Stimulated activated CD8-positive, alpha-beta memory T cell treated with anti-CD3 and anti-CD28 coated beads, Interleukin-4, amount 100 ng/mL, for 48 hours (primary cell): ENCODE measurements at regions not wholly inside any gene's neighbourhood (a gene's known extent, or its start where the extent isn't known, plus 50 kb on each side); places are given as distances from the start of the nearest gene placed in this dataset.

ENCODE experiments used
- DNase-seq: peaks from one replicate; pipeline ENCODE4 v3.0.0-alpha.2; 2020

DNA sequence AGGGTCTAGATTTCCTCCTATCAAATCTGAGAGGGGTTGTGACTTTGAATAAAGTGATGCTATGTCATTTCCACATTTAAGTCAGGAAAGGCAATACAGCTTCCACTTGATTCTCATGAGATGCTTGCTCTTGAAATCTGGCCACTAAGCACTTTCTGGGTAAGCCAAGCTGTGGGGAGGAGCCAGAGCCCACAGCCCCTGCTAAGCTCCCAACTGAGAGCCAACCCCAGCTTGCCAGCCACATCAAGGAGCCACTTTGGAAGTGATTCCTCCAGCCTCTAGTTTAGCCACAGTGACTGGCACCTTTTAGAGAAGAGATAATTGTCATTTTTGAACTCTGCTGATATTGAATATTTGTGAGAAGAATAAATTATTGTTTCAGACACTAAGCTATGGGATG, 1441.5 kb upstream of the IGFBP7 start:
- DNase-seq: no peak

DNA sequence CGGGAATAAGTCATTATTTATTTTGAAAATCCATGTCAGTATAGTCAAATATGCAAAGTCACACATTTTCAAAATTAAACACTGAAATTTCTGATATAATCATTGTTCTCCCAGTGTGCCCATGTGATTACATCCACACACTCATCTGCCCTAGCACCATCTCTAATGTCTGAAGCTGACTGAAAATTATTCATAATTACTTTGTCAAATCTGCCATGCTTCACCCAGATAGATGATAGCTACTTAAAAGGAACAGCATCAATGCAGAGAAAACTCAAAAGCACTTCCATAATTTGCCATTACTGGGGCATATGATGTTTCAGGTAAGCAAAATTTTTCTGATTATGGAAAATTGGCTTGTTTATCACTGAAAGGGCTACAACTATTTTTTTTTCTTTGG, 1433.3 kb upstream of the IGFBP7 start:
- no peak for DNase-seq

GRCh38 chr4:58541926-58542325, 1431.7 kb upstream of the IGFBP7 start:
- DNase-seq: no peak

- no peak for DNase-seq
Measured at GRCh38 chr4:58522765-58523382, 1412.7 kb upstream of the IGFBP7 start.

DNA sequence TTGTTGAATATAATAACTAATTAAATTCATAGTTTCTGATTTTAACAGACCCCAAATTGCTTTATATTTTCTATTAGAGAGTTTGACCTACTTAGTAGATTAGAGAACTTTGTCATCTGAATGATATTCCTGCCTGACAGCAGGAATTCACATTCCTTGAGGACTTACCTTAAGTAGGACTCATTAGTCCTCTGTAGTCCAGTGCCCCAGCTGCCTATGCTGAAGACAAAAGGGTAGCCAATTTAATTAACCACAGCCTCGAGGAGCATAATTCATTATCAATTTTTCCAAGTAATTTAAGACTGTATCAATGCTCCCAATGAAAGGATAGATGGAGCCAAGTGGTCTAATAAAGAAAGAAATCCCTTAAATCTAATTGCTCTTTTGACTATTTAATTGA, 1405.0 kb upstream of the IGFBP7 start:
- DNase-seq: no peak

- no peak for DNase-seq
Measured at GRCh38 chr4:58514299-58514698, 1404.1 kb upstream of the IGFBP7 start.

DNA sequence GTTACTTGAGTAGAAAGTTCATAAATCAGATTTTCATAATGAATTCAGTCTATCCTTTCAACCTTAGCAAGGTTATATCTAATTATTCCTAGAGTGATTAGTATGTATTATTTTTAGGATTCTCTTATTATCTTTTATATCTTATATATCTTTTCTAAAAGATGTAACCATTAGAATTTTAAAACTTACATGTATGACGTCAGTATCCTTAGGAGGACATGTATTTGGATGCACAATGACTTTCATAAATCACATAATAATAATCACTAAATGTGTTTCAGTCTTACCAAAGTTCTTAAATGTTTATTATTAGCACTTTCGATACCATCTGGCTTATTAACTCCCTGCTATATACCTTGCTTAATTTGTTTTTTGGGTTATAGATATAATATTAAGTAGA, 1400.5 kb upstream of the IGFBP7 start:
- DNase-seq: no peak

GRCh38 chr4:58507079-58507478, 1396.9 kb upstream of the IGFBP7 start:
- no peak for DNase-seq

- DNase-seq: no peak
Measured at GRCh38 chr4:58502839-58503238, 1392.7 kb upstream of the IGFBP7 start.

DNA sequence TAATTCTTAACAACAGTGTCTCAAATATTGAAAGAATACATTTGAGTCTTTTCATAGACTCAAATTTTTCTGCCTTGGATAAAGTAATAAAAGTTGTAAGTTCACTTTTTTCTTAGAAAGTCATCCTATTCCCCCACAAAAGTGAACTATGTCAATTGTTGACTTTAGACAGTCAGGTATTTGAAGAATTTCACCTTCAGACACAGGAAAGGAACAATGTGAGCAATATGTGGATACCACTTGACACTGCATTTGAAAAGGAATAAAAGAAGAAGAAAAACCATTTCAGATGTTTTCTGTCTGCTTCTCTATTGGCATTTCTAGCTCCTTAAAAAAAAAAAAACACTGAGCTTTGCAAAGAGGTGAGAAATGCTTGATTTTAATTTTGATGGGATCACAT, 1389.0 kb upstream of the IGFBP7 start:
- DNase-seq: no peak

GRCh38 chr4:58491620-58492019, 1381.4 kb upstream of the IGFBP7 start:
- DNase-seq: no peak

GRCh38 chr4:58477950-58478349, 1367.8 kb upstream of the IGFBP7 start:
- DNase-seq: no peak

GRCh38 chr4:58477513-58477912, 1367.3 kb upstream of the IGFBP7 start:
- no peak for DNase-seq

DNA sequence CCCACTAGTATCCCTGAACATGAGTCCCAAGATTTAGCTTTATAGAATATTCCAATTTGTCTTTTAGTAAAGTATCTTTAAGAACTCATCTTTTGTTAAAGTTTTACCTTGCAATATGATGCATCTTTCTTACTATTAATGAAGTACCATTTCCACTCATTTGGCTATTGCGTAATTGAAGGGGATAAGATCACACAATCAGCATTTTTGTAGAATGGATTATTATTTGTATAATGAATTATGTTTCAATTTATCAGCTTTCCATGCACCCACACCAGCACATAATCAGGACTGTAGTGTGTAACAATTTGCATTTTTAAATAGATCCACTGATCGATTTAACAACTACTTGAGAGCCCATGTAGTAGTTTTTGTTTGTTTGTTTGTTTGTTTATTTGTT, 1364.9 kb upstream of the IGFBP7 start:
- DNase-seq: no peak

GRCh38 chr4:58465031-58465430, 1354.8 kb upstream of the IGFBP7 start:
- DNase-seq: no peak

DNA sequence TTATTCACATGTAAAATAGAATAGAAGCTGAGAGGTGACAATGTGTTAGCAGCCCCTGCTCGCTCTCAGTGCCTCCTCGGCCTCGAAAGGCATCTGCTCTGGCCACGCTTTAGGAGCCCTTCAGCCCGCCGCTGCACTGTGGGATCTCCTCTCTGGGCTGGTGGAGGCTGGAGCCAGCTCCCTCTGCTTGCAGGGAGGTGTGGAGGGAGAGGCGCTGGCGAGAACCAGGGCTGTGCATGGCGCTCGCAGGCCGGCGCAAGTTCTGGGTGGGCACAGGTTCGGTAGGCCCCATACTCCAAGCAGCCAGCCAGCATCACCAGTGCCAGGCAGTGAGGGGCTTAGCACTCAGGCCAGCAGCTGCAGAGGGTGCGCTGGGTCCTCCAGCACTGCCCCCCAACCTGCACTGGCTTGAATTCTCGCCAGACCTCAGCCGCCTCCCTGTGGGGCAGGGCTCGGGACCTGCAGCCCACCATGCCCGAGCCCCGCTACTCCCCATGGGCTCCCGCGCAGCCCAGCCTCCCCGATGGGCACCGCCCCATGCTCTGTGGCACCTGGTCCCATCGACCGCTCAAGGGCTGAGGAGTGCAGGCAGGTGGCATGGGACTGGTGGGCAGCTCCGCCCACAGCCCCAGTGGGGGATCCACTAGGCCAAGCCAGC, 1346.7 kb upstream of the IGFBP7 start:
- no peak for DNase-seq

- DNase-seq: no peak
Measured at GRCh38 chr4:58453956-58454355, 1343.8 kb upstream of the IGFBP7 start.

GRCh38 chr4:58451707-58452106, 1341.5 kb upstream of the IGFBP7 start:
- no peak for DNase-seq

- DNase-seq: no peak
Measured at GRCh38 chr4:58435871-58436270, 1325.7 kb upstream of the IGFBP7 start.

DNA sequence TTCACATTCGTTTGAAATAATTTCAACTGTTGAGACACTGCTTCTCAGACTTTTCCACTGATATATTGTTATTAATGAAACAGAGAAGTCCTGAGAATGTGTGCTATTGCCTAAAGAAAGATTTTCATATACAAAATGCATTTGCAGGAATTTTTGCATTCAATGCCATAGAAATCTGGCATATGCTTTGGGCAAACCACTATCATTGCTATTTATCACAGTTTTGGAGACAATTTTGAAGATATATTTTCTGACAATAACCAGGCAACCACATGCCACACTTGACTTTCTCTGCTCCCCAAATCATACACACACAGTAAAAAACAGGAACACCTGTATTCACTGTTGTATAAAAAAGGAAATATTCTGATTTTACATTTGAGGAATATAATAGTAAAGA, 1303.7 kb upstream of the IGFBP7 start:
- DNase-seq: no peak

GRCh38 chr4:58411904-58412303, 1301.7 kb upstream of the IGFBP7 start:
- DNase-seq: no peak

DNA sequence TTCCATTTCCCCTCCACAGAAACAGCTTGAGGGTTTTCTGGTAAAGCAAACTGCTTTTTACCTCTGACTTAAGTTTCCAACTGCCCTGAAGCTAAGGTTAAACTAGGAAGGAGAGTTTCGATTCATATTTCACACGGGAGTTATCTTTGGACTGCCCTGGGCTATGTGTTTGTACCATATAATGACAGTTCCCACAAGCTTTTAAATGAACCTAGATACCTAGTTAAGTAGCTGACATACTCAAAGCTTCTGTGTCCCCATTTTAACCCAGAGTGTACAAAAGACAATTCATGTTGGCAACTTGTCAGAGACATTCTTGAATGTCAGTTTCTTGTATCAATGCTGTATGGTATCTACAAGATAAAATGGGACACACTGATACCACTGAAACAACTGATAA, 1296.6 kb upstream of the IGFBP7 start:
- no peak for DNase-seq

- DNase-seq: no peak
Measured at GRCh38 chr4:58368221-58368620, 1258.0 kb upstream of the IGFBP7 start.

DNA sequence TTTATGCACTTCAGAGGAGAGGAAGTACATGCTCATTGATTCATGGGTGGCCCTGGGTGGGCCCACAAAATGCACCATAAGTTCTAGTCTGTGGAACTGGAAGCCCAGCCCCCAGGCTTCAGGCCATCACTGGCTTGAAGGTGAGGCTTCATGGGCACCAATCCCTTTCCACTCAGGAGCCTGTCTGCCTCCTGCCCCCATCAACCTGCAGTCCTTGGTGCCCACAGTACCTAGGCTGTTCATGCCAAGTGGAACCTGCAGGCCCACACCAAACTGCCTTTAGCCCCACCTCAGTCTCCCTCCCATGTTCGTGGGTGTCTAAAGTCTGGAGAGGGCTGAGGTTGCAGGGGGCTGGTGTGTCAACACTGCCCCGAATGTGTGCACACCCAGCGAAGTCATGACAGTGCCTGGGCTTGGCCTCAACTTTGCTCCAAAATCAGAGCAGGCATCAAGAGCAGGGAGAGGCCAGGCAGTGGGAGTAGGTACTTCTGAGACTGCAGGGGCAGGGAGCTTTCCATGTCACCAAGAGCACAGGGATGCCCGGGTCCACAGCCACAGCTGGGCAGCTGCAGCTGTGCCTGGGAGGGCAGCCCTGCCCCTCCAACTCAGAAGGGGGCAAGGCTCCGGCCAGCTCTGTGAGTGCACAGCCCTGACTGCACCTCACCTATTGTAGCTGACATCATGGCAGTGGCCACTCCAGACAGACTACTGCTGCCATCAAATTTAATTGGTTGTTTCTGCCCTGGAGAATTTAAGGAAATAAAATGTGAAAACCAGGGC, 1250.4 kb upstream of the IGFBP7 start:
- no peak for DNase-seq
